Esophagus muscularis mucosa (tissue), 4 donors: ENCODE measurements at regions not wholly inside any gene's neighbourhood (a gene's known extent, or its start where the extent isn't known, plus 50 kb on each side); places are given as distances from the start of the nearest gene placed in this dataset.

Source experiments
- DNase-seq: peaks from one replicate; pipeline ENCODE4 v3.0.0-alpha.2; 2017; ENCODE audit errors: extremely low spot score
- H3K27ac ChIP-seq, 4 donors: fragments of 200-600 bp; sonication (generic); replicated peaks in 1 of 4; 1 replicate in 3 of 4; 2 replicates in 1 of 4; pipeline ENCODE4 v1.5.1; 2016 to 2019; ENCODE audit warnings: mild to moderate bottlenecking in 1 of 4
- H3K27me3 ChIP-seq, 4 donors: fragments of 200-600 bp; sonication (generic); one replicate each; pipeline versions ENCODE4 v1.5.1 to v1.6.0; 2016 to 2019
- H3K36me3 ChIP-seq, 4 donors: fragments of 200-600 bp; sonication (generic); one replicate each; pipeline ENCODE4 v1.5.1; 2016 to 2019
- H3K4me1 ChIP-seq, 4 donors: fragments of 200-600 bp; sonication (generic); one replicate each; pipeline ENCODE4 v1.5.1; 2016 to 2019
- H3K4me3 ChIP-seq, 4 donors: fragments of 200-600 bp; sonication (generic); 1 replicate in 2 of 4; 2 replicates in 2 of 4; pipeline ENCODE4 v1.5.1; 2016 to 2019; ENCODE audit warnings: mild to moderate bottlenecking in 4 of 4, moderate library complexity in 1 of 4
- H3K9me3 ChIP-seq, 4 donors: fragments of 200-600 bp; sonication (generic); 1 replicate in 3 of 4; 2 replicates in 1 of 4; pipeline ENCODE4 v1.5.1; 2016 to 2019
- EP300 ChIP-seq: sonication (generic); formaldehyde crosslinking; IDR thresholded peaks from one replicate; pipeline ENCODE4 v1.6.1; 2017; ENCODE audit warnings: antibody characterized with exemption
- POLR2A ChIP-seq: fragments of 450-650 bp; IDR thresholded peaks from one replicate; pipeline ENCODE4 v1.6.1; 2017; ENCODE audit warnings: antibody characterized with exemption, moderate library complexity, mild to moderate bottlenecking, low read depth
- POLR2AphosphoS5 ChIP-seq, 2 donors: sonication (generic); formaldehyde crosslinking; IDR thresholded peaks; one replicate each; pipeline ENCODE4 v1.6.1; 2017; ENCODE audit warnings: antibody characterized with exemption in 2 of 2
- WGBS: methylation state at CpG from one replicate; pipeline ENCODE4 v1.1.5; 2018; 5-methylcytosine and 5-hydroxymethylcytosine counted together
- intact Hi-C: fragments of 100-400 bp; cut with DNase I; formaldehyde crosslinking; loops from one replicate; pipeline ENCODE4 v1.15.1; 2023
- TF ChIP-seq, protein P1 (sequence below), 3 experiments: fragments of 200-600 bp in 2 of 3; fragments of 450-650 bp in 1 of 3; sonication (generic) in 2 of 3; IDR thresholded peaks; one replicate each; pipeline ENCODE4 v1.5.1; 2017 to 2019; ENCODE audit warnings: antibody characterized with exemption in 3 of 3, mild to moderate bottlenecking in 2 of 3, moderate library complexity in 1 of 3

DNA sequence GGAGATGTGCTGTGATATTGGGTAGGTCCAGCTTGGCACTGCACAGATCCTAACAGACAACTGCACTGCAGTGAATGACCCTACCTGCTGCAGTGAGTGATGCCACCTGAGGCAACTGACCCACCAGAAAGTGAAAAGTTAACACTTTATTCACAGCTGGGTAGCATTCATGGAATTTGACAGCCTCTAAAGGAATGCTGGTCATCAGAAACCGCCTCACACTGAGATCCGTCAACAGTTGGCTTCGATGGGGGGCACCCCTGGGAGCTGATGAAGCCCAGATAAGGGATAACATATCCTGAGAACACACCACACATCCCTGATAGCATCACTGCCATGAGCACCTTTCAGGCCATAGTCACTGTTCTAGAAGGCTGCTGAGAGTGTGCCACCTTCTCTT is 272.4 kb upstream of the CRY1 start:
- Histone ChIP-seq H3K9me3 (no peaks in the 10 kb centered on the region), H3K4me3 (no peak overlapping the region), H3K27me3 (peaks cover 0 to 25% (median 0%) of the 10 kb centered on the region in 4 donors), H3K4me1 (no peaks in the 10 kb centered on the region), H3K27ac (no peak overlapping the region), H3K36me3 (no peaks in the 10 kb centered on the region)
- TF ChIP-seq POLR2A: no peak
- TF ChIP-seq EP300: no peak
- TF ChIP-seq, protein P1, sequence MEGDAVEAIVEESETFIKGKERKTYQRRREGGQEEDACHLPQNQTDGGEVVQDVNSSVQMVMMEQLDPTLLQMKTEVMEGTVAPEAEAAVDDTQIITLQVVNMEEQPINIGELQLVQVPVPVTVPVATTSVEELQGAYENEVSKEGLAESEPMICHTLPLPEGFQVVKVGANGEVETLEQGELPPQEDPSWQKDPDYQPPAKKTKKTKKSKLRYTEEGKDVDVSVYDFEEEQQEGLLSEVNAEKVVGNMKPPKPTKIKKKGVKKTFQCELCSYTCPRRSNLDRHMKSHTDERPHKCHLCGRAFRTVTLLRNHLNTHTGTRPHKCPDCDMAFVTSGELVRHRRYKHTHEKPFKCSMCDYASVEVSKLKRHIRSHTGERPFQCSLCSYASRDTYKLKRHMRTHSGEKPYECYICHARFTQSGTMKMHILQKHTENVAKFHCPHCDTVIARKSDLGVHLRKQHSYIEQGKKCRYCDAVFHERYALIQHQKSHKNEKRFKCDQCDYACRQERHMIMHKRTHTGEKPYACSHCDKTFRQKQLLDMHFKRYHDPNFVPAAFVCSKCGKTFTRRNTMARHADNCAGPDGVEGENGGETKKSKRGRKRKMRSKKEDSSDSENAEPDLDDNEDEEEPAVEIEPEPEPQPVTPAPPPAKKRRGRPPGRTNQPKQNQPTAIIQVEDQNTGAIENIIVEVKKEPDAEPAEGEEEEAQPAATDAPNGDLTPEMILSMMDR (IDR thresholded peaks at IDR 0.05): no peak
- no peak for TF ChIP-seq POLR2AphosphoS5 (IDR thresholded peaks at IDR 0.05)
- 56% methylated on average over 3 of the region's 3 CpGs for WGBS
- intact Hi-C loops: no loop called here
- no peak for DNase-seq

DNA sequence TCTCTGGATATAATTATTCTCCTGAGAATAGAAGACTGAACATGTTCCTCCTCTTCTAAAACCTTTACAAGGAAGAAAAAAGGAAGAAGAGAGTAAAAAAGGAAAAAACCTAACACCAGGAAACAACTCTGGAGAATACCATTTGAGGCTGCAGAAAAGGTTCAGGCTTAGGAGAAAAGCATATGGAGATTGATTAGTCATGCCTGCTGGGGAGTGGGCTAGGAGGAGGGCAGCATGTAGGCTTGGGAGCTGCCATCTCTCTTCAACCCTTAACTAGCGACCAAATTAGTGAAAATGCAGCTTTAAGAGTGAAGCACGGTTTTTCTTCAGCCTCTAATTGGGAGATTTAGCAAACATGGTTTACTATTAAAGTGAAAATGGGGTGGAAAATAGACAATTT is 273.0 kb upstream of the CRY1 start:
- Histone ChIP-seq H3K27ac (no peak overlapping the region), H3K27me3 (peaks cover 0 to 32% (median 0%) of the 10 kb centered on the region in 4 donors)
- 91% methylated on average over 2 of the region's 2 CpGs for WGBS

DNA sequence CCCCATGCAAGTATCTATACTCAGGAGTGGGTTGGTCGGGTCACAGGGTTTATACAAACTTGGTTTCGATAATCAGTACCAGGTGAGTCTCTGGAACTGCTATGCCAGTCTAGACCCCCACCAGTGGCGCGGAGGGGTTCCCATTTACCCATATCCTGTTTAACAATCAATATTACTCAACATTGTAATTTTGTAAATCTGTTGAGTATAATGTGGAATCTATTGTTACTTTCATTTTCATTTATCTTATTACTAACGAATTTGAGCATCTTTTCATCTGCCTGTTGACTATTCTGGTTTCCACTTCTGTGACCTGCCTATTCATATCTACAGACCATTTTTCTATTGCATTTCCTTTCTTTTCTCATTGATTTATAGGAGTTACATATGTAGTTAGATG is 275.2 kb upstream of the CRY1 start:
- DNase-seq: no peak
- H3K27ac ChIP-seq: no peak overlapping the region
- H3K27me3 ChIP-seq: peaks cover 0 to 21% (median 0%) of the 10 kb centered on the region in 4 donors
- no peak overlapping the region for H3K4me3 ChIP-seq
- H3K4me1 ChIP-seq: no peaks in the 10 kb centered on the region
- no peaks in the 10 kb centered on the region for H3K36me3 ChIP-seq
- intact Hi-C loops: no loop called here
- H3K9me3 ChIP-seq: no peaks in the 10 kb centered on the region
- 80% methylated on average over 5 of the region's 5 CpGs for WGBS
- TF ChIP-seq, protein P1 (IDR thresholded peaks at IDR 0.05): no peak
- TF ChIP-seq POLR2AphosphoS5 (IDR thresholded peaks at IDR 0.05) (no peak), POLR2A (no peak), EP300 (no peak)

More for the DNA sequence above, 273.0 kb upstream of the CRY1 start:
- intact Hi-C loops: no loop called here
- Histone ChIP-seq H3K9me3 (no peaks in the 10 kb centered on the region), H3K4me3 (no peak overlapping the region), H3K36me3 (no peaks in the 10 kb centered on the region), H3K4me1 (no peaks in the 10 kb centered on the region)
- DNase-seq: no peak
- no peak for TF ChIP-seq EP300
- TF ChIP-seq POLR2A: no peak
- TF ChIP-seq, protein P1 (IDR thresholded peaks at IDR 0.05): no peak
- no peak for TF ChIP-seq POLR2AphosphoS5 (IDR thresholded peaks at IDR 0.05)

DNA sequence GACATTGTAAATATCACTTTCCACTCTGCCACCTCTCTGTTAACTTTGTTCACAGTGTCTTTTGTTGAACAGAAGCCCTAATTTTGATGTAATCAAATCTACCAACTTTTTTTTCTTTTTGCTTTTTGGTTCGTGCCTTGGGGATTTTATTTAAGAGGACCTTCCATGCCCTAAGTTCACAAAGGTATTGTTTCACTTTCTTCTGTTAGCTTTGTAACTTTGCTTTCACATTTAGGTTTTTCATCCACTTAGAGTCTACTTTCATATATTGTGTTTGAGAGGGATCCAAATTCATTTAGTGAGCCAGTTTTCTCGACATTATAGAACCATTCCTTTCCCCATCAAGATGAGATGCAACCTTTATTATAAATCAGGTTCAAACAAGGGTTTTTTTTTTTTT is 275.7 kb upstream of the CRY1 start:
- TF ChIP-seq POLR2A (no peak), POLR2AphosphoS5 (IDR thresholded peaks at IDR 0.05) (no peak), EP300 (no peak)
- TF ChIP-seq, protein P1 (IDR thresholded peaks at IDR 0.05): no peak
- H3K9me3 ChIP-seq: no peaks in the 10 kb centered on the region
- intact Hi-C loops: no loop called here
- WGBS: 73% methylated on average over 2 of the region's 2 CpGs
- peaks cover 0 to 25% (median 0%) of the 10 kb centered on the region in 4 donors for H3K27me3 ChIP-seq
- no peak overlapping the region for H3K4me3 ChIP-seq
- no peaks in the 10 kb centered on the region for H3K4me1 ChIP-seq
- H3K36me3 ChIP-seq: no peaks in the 10 kb centered on the region
- no peak for DNase-seq
- H3K27ac ChIP-seq: no peak overlapping the region

DNA sequence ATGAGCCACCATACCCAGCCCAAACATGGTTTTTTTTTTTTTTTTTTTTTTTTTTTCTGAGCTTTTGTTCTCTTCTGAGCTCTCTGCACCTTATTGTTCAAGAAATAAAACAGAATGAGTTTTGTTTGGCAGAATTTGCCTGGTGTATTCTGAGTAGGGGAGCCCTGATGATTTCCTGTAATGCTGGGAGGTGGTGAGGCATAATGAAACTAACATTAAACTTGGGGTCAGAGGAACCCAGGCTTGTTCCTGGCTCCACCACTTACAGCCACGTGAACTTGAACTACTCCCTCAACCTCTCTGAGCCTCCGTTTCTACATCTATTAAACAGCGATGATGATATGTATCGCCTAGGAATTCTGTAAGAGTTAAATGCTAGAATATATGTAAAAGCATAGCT is 276.3 kb upstream of the CRY1 start:
- TF ChIP-seq EP300 (no peak), POLR2AphosphoS5 (IDR thresholded peaks at IDR 0.05) (no peak), POLR2A (no peak)
- TF ChIP-seq, protein P1 (IDR thresholded peaks at IDR 0.05): no peak
- WGBS: 62% methylated on average over 4 of the region's 4 CpGs

More for the DNA sequence above, 276.3 kb upstream of the CRY1 start:
- Histone ChIP-seq H3K4me1 (no peaks in the 10 kb centered on the region), H3K27ac (no peak overlapping the region), H3K36me3 (no peaks in the 10 kb centered on the region), H3K27me3 (peaks cover 0 to 25% (median 0%) of the 10 kb centered on the region in 4 donors), H3K9me3 (no peaks in the 10 kb centered on the region), H3K4me3 (no peak overlapping the region)
- no peak for DNase-seq
- intact Hi-C loops: no loop called here
